ENCODE measurements at regions not wholly inside any gene's neighbourhood (a gene's known extent, or its start where the extent isn't known, plus 50 kb on each side); places are given as distances from the start of the nearest gene placed in this dataset.

DNA sequence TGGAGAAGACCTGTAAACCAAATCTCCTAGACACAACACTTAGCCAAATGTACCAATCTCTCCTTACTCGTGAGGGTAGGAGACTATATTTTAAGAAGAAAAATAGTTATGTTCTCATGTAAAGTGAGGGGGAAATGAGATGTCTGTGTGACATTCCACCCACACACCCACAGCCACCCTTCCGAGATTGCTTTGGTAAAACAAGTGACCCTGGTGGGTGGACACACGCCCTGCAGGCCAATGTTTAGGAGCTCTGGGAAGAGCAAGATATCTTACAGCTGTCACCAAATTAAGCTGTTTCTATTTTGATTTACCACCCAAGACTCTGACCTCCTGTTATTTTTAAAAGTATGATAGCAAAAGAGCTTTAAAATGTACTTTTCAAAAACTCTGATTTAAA, 147.2 kb upstream of the PFKP start:
- no peak overlapping the region for H3K27ac Mint-ChIP-seq

DNA sequence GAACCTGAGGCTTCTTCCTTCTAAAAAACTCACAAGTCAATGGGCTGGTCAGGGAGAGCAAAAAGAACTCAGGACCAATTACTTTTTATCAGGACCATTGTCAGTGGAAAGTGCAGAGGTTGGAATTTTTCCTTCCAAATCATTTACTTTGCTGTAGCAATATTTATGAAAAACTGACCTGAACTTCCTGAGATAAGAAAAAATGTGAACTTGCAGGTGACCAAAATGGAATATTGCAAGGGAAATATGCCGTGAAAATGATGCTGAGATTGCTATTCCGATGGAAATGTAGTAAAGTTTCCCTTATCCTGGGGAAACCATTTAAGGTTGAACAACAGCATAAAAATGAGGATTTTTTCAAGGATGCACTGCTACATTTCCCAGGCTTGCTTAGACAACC, 148.3 kb upstream of the PFKP start:
- H3K27me3 Mint-ChIP-seq (ENCODE audit: insufficient read depth): peaks cover 15% of the 10 kb centered on the region
- no peak overlapping the region for H3K4me3 Mint-ChIP-seq
- no peaks in the 10 kb centered on the region for H3K4me1 Mint-ChIP-seq (ENCODE audit: low read depth)
- no peak overlapping the region for H3K27ac Mint-ChIP-seq
- H3K36me3 Mint-ChIP-seq (ENCODE audit: low read depth): no peaks in the 10 kb centered on the region
- TF ChIP-seq, protein P1, sequence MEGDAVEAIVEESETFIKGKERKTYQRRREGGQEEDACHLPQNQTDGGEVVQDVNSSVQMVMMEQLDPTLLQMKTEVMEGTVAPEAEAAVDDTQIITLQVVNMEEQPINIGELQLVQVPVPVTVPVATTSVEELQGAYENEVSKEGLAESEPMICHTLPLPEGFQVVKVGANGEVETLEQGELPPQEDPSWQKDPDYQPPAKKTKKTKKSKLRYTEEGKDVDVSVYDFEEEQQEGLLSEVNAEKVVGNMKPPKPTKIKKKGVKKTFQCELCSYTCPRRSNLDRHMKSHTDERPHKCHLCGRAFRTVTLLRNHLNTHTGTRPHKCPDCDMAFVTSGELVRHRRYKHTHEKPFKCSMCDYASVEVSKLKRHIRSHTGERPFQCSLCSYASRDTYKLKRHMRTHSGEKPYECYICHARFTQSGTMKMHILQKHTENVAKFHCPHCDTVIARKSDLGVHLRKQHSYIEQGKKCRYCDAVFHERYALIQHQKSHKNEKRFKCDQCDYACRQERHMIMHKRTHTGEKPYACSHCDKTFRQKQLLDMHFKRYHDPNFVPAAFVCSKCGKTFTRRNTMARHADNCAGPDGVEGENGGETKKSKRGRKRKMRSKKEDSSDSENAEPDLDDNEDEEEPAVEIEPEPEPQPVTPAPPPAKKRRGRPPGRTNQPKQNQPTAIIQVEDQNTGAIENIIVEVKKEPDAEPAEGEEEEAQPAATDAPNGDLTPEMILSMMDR (IDR thresholded peaks at IDR 0.05): no peak
- H3K9me3 Mint-ChIP-seq: no peaks in the 10 kb centered on the region
- no peak for DNase-seq

More for the DNA sequence above, 147.2 kb upstream of the PFKP start:
- no peak overlapping the region for H3K4me3 Mint-ChIP-seq
- H3K4me1 Mint-ChIP-seq (ENCODE audit: low read depth): peaks cover under 1% of the 10 kb centered on the region; the same call in 1 of the 2 replicates
- H3K27me3 Mint-ChIP-seq (ENCODE audit: insufficient read depth): peaks cover 16% of the 10 kb centered on the region
- TF ChIP-seq, protein P1 (IDR thresholded peaks at IDR 0.05): no peak
- H3K9me3 Mint-ChIP-seq: no peaks in the 10 kb centered on the region
- no peak for DNase-seq
- no peaks in the 10 kb centered on the region for H3K36me3 Mint-ChIP-seq (ENCODE audit: low read depth)

DNA sequence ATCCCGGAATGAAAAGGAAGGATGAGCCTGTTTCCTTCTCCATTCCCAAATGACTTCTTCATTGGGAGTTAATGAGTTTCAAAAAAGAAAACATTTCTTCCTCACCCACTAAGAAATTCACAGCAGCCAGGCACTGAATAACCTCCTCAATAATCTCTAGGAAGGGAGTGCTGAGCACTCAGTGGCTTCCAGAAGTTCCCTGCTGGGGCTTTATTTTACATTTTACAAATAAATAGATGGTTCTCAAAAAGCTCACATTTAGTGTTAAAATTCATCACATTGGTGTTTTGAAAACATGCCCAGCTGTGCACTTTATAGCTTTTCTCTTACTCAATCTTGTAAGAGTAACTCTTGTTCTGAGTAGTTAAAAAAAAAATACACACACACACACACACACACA, 148.9 kb upstream of the PFKP start:
- TF ChIP-seq, protein P1 (IDR thresholded peaks at IDR 0.05): no peak
- DNase-seq: no peak
- Mint-ChIP-seq H3K4me1 (ENCODE audit: low read depth) (no peaks in the 10 kb centered on the region), H3K27ac (no peak overlapping the region), H3K9me3 (no peaks in the 10 kb centered on the region), H3K4me3 (no peak overlapping the region), H3K27me3 (ENCODE audit: insufficient read depth) (peaks cover 15% of the 10 kb centered on the region), H3K36me3 (ENCODE audit: low read depth) (no peaks in the 10 kb centered on the region)

DNA sequence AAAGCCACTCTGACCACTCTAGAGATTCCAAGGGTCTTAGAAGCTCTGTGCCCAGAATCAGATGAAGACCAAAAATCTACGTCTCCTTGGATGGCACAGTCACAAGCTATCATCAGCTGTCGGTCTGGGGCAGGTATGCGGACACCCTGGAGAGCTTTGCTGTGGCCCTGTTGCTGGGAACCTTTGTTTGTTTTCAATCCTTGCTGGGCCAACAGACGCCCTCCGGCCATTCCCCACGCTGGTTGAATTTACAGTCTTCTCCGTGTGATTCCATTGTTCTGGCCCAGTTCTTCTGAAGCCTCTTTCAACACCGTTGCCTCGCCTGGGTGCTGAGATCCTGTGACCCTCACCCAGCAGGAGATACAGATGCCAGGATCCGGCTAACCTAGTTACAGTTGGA, 149.4 kb upstream of the PFKP start:
- Mint-ChIP-seq H3K4me3 (no peak overlapping the region), H3K27ac (no peak overlapping the region), H3K4me1 (ENCODE audit: low read depth) (no peaks in the 10 kb centered on the region), H3K9me3 (no peaks in the 10 kb centered on the region), H3K27me3 (ENCODE audit: insufficient read depth) (peaks cover 11% of the 10 kb centered on the region), H3K36me3 (ENCODE audit: low read depth) (no peaks in the 10 kb centered on the region)
- DNase-seq: no peak
- TF ChIP-seq, protein P1 (IDR thresholded peaks at IDR 0.05): no peak

DNA sequence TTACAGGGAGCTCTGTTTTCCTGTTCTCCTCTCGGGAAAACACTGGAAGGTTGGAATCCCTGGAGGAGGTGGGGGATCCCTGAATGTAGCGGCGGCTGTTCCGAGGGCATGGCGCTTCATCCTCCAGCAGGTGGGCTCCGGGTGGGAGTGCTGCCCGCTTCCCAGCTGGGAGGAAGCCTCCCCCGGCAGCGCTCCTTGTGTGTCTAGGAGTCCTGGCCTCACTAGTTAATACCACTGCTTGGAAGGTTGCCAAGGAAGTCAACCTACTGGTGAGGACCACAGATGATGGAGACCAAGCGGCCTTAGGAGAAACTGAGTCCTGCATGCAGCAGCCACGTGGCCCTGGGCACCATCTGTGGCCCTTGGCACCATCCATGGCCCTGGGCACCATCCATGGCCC, 151.9 kb upstream of the PFKP start:
- H3K4me1 Mint-ChIP-seq (ENCODE audit: low read depth): no peaks in the 10 kb centered on the region
- H3K27me3 Mint-ChIP-seq (ENCODE audit: insufficient read depth): peaks cover 11% of the 10 kb centered on the region
- H3K27ac Mint-ChIP-seq: no peak overlapping the region
- TF ChIP-seq, protein P1 (IDR thresholded peaks at IDR 0.05): no peak
- no peaks in the 10 kb centered on the region for H3K36me3 Mint-ChIP-seq (ENCODE audit: low read depth)
- no peak overlapping the region for H3K4me3 Mint-ChIP-seq
- no peaks in the 10 kb centered on the region for H3K9me3 Mint-ChIP-seq
- no peak for DNase-seq

DNA sequence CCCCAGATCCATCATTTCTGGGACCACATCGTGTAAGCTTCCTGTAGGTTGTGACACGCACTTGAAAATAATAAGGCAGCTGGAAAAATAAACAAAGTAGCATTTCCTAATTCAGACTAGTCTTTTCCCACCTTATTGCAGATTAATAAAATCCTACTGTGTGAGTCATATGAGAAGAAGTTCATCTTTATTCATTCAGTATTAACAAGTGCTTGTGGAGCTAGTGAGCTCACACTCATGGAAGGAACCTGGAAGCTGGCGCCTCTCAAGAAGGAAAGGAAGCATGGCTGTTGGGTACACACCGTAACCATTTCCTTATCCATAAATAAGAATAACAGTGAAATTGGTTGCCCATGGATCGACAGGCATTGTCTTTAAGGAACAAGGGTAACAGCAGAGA, 152.6 kb upstream of the PFKP start:
- Mint-ChIP-seq H3K27me3 (ENCODE audit: insufficient read depth) (peaks cover 12% of the 10 kb centered on the region), H3K36me3 (ENCODE audit: low read depth) (no peaks in the 10 kb centered on the region), H3K4me3 (no peak overlapping the region), H3K27ac (no peak overlapping the region), H3K4me1 (ENCODE audit: low read depth) (no peaks in the 10 kb centered on the region), H3K9me3 (no peaks in the 10 kb centered on the region)
- DNase-seq: no peak
- TF ChIP-seq, protein P1 (IDR thresholded peaks at IDR 0.05): no peak

Data from HFFc6 (cell line).